Aorta (tissue), 5 donors: ENCODE measurements at regions not wholly inside any gene's neighbourhood (a gene's known extent, or its start where the extent isn't known, plus 50 kb on each side); places are given as distances from the start of the nearest gene placed in this dataset.
"Not testable (repeated sequence)": the region's sequence is repeated elsewhere in the genome, so short reads cannot be mapped to it uniquely, and the experiment has no call there.

Experiments used
- ATAC-seq: fragments of 200-7000 bp; cut with Tn5 transposase; one replicate; pipeline ENCODE4 v1.9.1; 2022; ENCODE audit warnings: moderate library complexity; ENCODE audit not compliant: low FRiP score
- DNase-seq, 2 donors: peaks; one replicate each; pipeline ENCODE4 v3.0.0-alpha.2; 2020
- H3K27ac ChIP-seq, 2 donors: one replicate each; pipeline ENCODE4 v1.5.1; 2013; ENCODE audit warnings: low read length in 2 of 2, mild to moderate bottlenecking in 2 of 2, moderate library complexity in 2 of 2, control low read depth in 1 of 2, inconsistent platforms in 1 of 2, low read depth in 1 of 2
- H3K27me3 ChIP-seq, 2 donors: one replicate each; pipeline ENCODE4 v1.6.1; 2013; ENCODE audit warnings: control low read depth in 1 of 2, low read length in 1 of 2, mild to moderate bottlenecking in 1 of 2, moderate library complexity in 1 of 2; ENCODE audit not compliant: insufficient read depth in 2 of 2, control insufficient read depth in 1 of 2
- H3K36me3 ChIP-seq, 2 donors: one replicate each; pipeline ENCODE4 v1.6.1; 2013; ENCODE audit warnings: control low read depth in 1 of 2, low read length in 1 of 2, mild to moderate bottlenecking in 1 of 2; ENCODE audit not compliant: insufficient read depth in 2 of 2, control insufficient read depth in 1 of 2
- H3K4me1 ChIP-seq, 2 donors: one replicate each; pipeline ENCODE4 v1.6.1; 2013; ENCODE audit warnings: low read length in 2 of 2, control low read depth in 1 of 2, mild to moderate bottlenecking in 1 of 2, moderate library complexity in 1 of 2; ENCODE audit not compliant: insufficient read depth in 2 of 2, control insufficient read depth in 1 of 2
- H3K4me3 ChIP-seq, 2 donors: one replicate each; pipeline ENCODE4 v1.5.1; 2013; ENCODE audit warnings: low read length in 2 of 2, control low read depth in 1 of 2, mild to moderate bottlenecking in 1 of 2
- H3K9me3 ChIP-seq: one replicate; pipeline ENCODE4 v1.6.1; 2013; ENCODE audit warnings: mild to moderate bottlenecking, low read length; ENCODE audit not compliant: control insufficient read depth
- WGBS, 2 donors: extraction: QIAGEN DNeasy Blood & Tissue Kit; methylation state at CpG; one replicate each; pipeline ENCODE4 v1.1.7; 2013; 5-methylcytosine and 5-hydroxymethylcytosine counted together
- intact Hi-C, 2 donors: fragments of 100-400 bp; cut with DNase I; formaldehyde crosslinking; loops; one replicate each; pipeline versions ENCODE4 v1.14.2 to v1.15.0; 2022
- donor health status: healthy with polysubstance abuse.
- donor health status: Bipolar disorder and iron deficiency.
- donor health status: DM: no; HTN: no; CAD: no.
- donor health status: DM: no; HTN: no; CAD: no.
- donor health status: DM: yes; HTN: yes; CAD: no.

DNA sequence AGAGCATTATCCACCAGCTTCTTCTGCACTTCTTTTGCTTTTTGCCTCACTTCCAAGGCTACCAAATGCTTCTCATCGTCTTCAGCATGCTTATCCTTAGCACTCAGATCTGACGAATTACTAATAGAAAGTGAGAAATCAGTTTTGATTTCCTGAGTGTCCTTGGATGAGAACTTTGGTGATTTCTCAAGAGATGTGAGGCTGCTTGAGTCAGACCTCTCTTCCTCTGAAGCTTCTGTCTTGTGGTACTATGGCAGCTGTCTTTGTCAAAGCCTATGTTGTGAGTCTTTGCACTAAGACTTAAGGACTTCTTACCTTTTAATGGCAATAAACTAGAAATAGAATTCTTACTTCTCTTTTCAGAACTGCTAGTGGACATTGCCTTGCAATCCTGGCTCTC, 169.9 kb downstream of the CPE start:
- Histone ChIP-seq H3K27me3 (no peaks in the 10 kb centered on the region), H3K9me3 (no peaks in the 10 kb centered on the region), H3K4me3 (no peak overlapping the region), H3K36me3 (no peaks in the 10 kb centered on the region), H3K4me1 (no peaks in the 10 kb centered on the region), H3K27ac (no peak overlapping the region)
- ATAC-seq: no peak
- DNase-seq: no peak
- intact Hi-C loops: no loop called here
- 84% methylated on average over 2 of the region's 2 CpGs for WGBS, 2 donors

DNA sequence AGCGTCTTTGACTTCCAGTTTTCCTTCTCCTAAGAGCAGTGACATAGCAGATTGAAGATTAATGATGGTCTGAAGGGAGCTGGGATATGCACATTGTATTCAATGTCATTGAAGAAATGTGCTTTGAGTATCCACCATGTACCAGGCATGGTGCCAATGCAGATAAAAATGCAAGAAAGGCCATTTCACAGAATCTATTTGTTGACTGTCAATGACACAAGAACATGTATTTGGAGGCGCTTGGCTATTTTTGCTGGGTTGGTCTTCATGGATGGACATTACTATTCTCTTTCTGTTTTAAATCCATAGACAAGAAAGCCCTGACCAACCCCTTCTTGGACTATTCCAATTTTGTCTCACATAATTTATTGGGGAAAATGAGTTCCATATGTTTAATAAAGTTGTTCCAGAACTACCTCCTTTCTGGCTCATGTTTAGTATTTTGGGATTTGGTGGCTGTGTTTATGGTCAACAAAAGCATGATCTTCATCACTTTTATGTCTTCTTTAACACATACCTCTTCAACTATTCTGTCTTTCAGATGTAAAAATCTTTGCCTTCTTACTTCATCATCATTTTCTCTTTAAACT, 174.5 kb downstream of the CPE start:
- DNase-seq (no peak), ATAC-seq (no peak)
- no peaks in the 10 kb centered on the region for H3K4me1 ChIP-seq
- no peaks in the 10 kb centered on the region for H3K27me3 ChIP-seq
- WGBS, 2 donors: 87 to 88% methylated on average over 2 of the region's 2 CpGs
- H3K4me3 ChIP-seq: no peak overlapping the region
- intact Hi-C loops: no loop called here
- no peak overlapping the region for H3K27ac ChIP-seq
- H3K9me3 ChIP-seq: no peaks in the 10 kb centered on the region
- no peaks in the 10 kb centered on the region for H3K36me3 ChIP-seq

DNA sequence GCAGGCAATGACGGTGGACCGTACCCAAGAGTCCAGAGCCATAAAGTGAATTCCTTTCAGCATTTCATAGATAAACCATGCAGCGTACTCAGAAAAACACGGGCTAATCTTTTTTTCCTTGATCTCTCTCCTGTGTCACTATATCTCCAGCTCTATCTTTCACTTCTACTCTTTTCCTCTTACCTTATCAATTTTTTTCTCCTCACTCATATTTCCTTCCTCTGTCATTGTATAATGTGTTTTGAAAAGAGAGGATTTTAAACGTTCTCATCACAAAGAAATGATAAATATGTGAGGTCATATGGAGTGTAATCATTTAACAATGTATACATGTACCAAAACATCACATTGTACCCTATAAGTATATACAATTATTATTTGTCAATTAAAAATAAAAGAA, 176.5 kb downstream of the CPE start:
- Histone ChIP-seq H3K4me1 (no peaks in the 10 kb centered on the region), H3K4me3 (no peak overlapping the region), H3K27me3 (no peaks in the 10 kb centered on the region), H3K36me3 (no peaks in the 10 kb centered on the region), H3K27ac (no peak overlapping the region), H3K9me3 (no peaks in the 10 kb centered on the region)
- no peak for ATAC-seq
- 59 to 62% methylated on average over 5 of the region's 5 CpGs for WGBS, 2 donors
- intact Hi-C loops: no loop called here
- DNase-seq: no peak

DNA sequence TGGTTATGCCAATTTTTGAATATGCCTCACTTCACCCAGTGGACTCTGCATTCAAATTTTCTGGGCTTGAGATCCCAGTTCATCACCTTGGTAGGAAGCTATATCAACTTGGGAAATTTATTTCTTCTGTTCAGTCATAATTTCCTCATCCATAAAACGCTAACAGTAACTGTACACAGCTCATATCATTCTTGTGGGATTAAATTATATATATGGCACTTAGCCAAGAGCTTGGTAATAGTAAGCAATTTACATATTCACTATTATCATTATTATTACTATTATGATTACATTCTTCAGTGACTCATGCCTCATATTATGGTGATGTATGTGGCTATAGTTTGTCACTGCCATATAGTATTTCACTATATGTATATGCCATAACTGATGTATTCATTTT, 177.6 kb downstream of the CPE start:
- H3K27ac ChIP-seq: no peak overlapping the region
- H3K4me1 ChIP-seq: no peaks in the 10 kb centered on the region
- H3K9me3 ChIP-seq: peaks cover 2% of the 10 kb centered on the region
- 76 to 78% methylated on average over 1 of the region's 1 CpG for WGBS, 2 donors
- H3K4me3 ChIP-seq: no peak overlapping the region
- DNase-seq (no peak), ATAC-seq (no peak)
- no peaks in the 10 kb centered on the region for H3K36me3 ChIP-seq
- H3K27me3 ChIP-seq: no peaks in the 10 kb centered on the region
- intact Hi-C loops: no loop called here

GRCh38 chr4:165560941-165561340, 182.1 kb downstream of the CPE start:
- DNase-seq: no peak
- 85% methylated on average over 4 of the region's 4 CpGs for WGBS, 2 donors
- no peaks in the 10 kb centered on the region for H3K36me3 ChIP-seq

GRCh38 chr4:165563851-165564250, 185.0 kb downstream of the CPE start:
- H3K4me3 ChIP-seq: no peak overlapping the region
- no peak for DNase-seq

More at GRCh38 chr4:165560941-165561340, 182.1 kb downstream of the CPE start:
- H3K27ac ChIP-seq: no peak overlapping the region
- ATAC-seq: no peak
- H3K27me3 ChIP-seq: no peaks in the 10 kb centered on the region
- H3K4me3 ChIP-seq: no peak overlapping the region
- peaks cover 0 to 2% of the 10 kb centered on the region in 2 donors for H3K4me1 ChIP-seq
- intact Hi-C loops: no loop called here
- H3K9me3 ChIP-seq: peaks cover 2% of the 10 kb centered on the region

DNA sequence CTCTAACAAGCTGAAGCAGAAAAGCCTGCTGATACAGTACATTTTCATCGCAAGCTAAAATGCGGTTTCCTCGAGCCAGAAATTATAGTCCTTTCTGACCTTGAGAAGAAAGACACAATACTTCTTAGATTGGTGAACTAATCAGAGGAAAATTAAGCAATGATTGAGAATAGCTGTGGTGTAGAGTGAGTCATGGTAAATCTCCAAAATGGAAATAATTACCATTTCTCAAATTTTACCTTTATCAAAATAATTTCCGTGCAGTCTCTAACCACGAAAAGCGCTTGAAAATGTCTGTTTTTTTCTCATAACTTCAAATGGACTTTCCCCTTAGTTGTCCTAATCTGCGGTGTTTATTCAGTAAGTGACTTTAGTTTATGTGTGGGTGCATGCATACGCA, 190.2 kb downstream of the CPE start:
- WGBS, 2 donors: 90 to 94% methylated on average over 8 of the region's 8 CpGs
- H3K9me3 ChIP-seq: no peaks in the 10 kb centered on the region
- peaks cover 0 to 2% of the 10 kb centered on the region in 2 donors for H3K4me1 ChIP-seq
- DNase-seq (no peak), ATAC-seq (no peak)
- H3K36me3 ChIP-seq: no peaks in the 10 kb centered on the region
- intact Hi-C loops: no loop called here
- no peak overlapping the region for H3K27ac ChIP-seq
- no peaks in the 10 kb centered on the region for H3K27me3 ChIP-seq
- H3K4me3 ChIP-seq: no peak overlapping the region

More at GRCh38 chr4:165563851-165564250, 185.0 kb downstream of the CPE start:
- Histone ChIP-seq H3K9me3 (peaks cover 2% of the 10 kb centered on the region), H3K36me3 (no peaks in the 10 kb centered on the region), H3K4me1 (peaks cover 0 to 2% of the 10 kb centered on the region in 2 donors), H3K27me3 (no peaks in the 10 kb centered on the region), H3K27ac (no peak overlapping the region)
- no peak for ATAC-seq
- intact Hi-C loops: no loop called here

DNA sequence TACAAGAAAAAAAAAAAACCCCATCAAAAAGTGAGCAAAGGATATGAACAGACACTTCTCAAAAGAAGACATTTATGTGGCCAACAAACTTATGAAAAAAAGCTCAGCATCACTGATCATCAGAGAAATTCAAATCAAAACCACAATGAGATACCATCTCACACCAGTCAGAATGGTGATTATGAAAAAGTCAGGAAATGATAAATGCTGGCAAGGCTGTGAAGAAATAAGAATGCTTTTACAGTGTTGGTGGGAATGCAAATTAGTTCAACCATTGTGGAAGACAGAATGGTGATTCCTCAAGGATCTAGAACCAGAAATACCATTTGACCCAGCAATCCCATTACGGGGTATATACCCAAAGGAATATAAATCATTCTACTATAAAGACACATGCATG, 192.7 kb downstream of the CPE start:
- H3K27me3 ChIP-seq, H3K9me3 ChIP-seq, DNase-seq, H3K4me1 ChIP-seq, H3K27ac ChIP-seq, H3K4me3 ChIP-seq, ATAC-seq, H3K36me3 ChIP-seq, intact Hi-C loops: not testable (repeated sequence)
- WGBS, 2 donors: 93 to 97% methylated on average over 1 of the region's 1 CpG

DNA sequence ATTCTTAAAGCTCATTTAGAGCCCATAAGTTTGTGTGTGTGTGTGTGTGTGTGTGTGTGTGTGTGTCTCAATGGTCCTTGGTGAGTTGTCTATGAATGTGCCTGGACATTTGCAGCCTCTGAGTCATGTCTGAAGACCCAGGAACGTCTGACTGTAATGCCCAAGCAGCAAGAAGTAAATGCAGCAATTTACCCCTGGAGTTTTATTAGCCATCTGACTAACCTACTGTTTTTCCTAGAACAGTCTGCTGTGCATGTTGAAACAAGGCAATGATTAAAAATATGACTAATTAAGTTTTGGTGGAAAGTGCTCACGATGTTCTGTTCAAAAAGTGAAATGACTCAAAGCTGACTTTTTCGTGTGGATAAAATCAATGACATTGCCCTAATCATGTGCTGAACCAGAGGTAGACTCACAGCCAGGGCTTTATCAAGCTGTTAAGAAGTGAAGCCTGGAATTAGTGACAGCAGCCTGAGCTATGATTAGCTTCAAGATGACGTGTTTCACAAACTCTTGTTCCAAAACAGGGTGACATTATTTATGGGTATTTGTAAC, 201.6 kb downstream of the CPE start:
- Histone ChIP-seq H3K27me3 (no peaks in the 10 kb centered on the region), H3K27ac (no peak overlapping the region), H3K36me3 (no peaks in the 10 kb centered on the region), H3K4me3 (no peak overlapping the region), H3K9me3 (no peaks in the 10 kb centered on the region), H3K4me1 (no peaks in the 10 kb centered on the region)
- ATAC-seq (peak; percentile 49), DNase-seq (peak in 1 of 2 donors; percentile 40)
- WGBS, 2 donors: 2 to 3% methylated on average over 4 of the region's 4 CpGs
- intact Hi-C loops: no loop called here
